HG03354 (cell line): ENCODE measurements at regions not wholly inside any gene's neighbourhood (a gene's known extent, or its start where the extent isn't known, plus 50 kb on each side); places are given as distances from the start of the nearest gene placed in this dataset.

Experiments
- ATAC-seq: cut with Tn5 transposase; IDR thresholded peaks from one replicate; pipeline ENCODE4 v1.9.1; 2021; ENCODE audit warnings: mild to moderate bottlenecking; ENCODE audit not compliant: unreplicated experiment, poor library complexity, severe bottlenecking

- no peak for ATAC-seq
Measured at GRCh38 chr18:73826098-73826497, 321.5 kb downstream of the FBXO15 start.

- no peak for ATAC-seq
Measured at GRCh38 chr18:73824671-73825070, 323.0 kb downstream of the FBXO15 start.

- no peak for ATAC-seq
Measured at GRCh38 chr18:73812423-73812822, 335.2 kb downstream of the FBXO15 start.

DNA sequence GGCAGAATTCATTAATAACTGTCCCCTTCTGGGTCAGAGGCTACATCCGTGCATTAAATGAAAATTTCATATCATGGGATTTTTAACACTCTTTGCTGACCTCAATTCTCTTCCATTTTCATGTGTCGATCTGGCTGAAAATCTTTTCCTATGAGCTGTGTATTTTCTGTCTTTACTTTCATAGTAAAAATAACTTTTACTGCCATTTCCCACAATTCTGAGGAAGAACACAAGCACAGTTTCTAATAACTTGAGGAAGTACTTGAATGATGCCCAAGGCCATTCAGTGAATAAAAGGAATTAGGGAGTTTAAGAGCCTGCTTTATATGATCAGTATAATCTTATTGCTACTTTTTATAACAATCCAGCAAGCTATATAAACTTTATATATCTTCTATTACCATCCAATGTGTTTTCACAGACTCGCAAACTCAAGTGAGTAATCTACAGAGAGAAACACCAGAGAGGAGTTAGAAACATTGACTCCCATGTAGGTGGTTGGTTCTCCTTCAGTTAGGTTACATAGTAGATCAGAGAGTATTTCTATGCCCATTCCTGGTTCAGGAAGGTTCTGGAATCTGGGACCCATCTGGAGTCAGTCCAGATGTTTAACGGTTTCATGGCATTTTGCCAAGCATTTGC, 340.0 kb downstream of the FBXO15 start:
- no peak for ATAC-seq

DNA sequence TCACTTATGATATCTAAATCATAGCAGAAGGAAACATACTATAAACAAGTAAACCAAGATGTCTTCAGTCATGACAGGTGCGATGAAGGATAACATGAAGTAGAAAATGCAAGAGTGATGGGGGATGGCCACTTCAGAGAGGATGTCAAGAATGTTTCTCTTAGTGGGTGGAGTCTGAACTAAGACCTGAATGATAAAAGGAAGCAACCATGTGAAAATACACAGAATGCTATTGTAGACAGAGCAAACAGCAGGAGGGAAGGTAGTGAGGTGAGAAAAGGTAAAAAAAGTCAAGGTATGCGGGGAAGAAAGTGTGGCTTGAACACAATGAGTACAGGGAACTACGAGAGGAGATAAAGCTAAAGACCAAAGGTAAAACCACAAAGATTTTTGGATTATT, 341.6 kb downstream of the FBXO15 start:
- no peak for ATAC-seq

DNA sequence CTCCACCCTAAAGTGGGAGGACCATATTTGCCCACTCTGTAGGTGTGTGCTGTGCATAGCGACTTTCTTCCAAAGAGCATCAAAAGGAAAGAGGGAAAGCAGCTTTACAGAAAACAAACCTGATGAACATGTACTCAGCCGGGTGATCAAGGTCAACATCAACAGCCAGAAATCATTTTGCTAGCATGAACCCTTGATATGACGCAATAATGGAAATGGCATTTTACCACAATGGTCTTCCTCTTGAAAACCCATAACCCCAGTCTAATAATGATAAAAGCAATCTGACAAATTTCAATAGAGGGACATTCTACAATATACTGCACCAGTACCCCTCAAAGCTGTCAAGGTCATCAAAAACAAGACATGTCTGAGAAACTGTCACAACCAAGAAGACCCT, 350.2 kb downstream of the FBXO15 start:
- no peak for ATAC-seq

- no peak for ATAC-seq
Measured at GRCh38 chr18:73793386-73793785, 354.2 kb downstream of the FBXO15 start.

- ATAC-seq: no peak
Measured at GRCh38 chr18:73791081-73791480, 356.6 kb downstream of the FBXO15 start.

DNA sequence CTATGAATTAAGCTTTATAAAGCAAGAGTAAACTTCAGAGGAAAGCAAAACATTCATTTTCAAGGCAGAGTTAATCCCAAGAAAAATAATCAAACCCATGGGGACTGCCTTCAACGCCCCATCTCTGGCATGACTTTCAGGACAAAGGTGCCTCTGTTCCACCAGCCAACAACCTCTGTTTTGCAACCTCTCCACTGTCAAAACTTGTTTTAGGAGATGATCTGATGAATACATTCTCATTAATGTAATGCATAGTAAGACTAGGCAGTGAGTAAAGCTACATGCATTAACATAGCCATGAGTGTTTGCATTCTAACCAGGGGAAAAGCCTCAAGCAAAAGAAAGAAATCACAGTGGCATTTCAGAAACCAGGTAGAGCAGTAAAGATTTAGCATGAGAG, 357.0 kb downstream of the FBXO15 start:
- ATAC-seq: no peak

GRCh38 chr18:73787316-73787715, 360.3 kb downstream of the FBXO15 start:
- ATAC-seq: no peak

DNA sequence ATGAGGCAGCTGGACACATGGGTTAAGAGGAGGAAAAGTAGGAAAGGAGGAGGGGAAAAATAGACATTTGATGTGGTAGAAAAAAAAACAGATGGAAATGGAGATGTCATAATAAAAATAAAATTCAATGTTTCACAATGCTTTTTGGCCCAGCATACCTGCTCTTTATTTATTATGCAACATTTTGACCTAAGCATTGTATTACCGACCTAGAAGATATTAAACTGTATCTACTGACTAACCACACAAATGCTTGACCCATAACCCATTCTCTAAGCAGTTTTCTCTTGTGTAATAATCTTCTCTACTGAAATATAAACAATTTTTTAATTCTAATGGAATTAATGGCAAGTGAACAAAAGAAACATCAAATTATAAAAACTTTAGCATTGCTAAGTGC, 362.3 kb downstream of the FBXO15 start:
- no peak for ATAC-seq

GRCh38 chr18:73784853-73785252, 362.8 kb downstream of the FBXO15 start:
- ATAC-seq: no peak

DNA sequence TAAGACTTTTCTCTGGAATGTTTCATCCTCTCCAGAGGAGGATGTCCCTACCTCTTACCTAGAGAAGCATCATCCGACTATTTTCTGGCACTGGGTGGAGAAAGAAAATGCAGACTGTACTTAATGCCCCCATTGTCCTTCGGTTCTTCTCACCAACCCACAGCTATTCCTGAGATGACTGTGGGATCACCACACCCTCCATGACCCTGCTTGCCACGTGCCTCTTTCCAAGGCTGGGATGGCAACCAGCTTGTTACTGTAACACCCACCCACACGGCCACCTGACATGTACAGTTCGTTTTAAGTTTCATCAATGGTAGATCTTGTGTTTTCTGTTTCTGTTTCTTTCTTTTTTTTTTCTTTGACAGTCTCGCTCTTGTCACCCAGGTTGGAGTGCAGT, 365.2 kb downstream of the FBXO15 start:
- ATAC-seq: no peak

DNA sequence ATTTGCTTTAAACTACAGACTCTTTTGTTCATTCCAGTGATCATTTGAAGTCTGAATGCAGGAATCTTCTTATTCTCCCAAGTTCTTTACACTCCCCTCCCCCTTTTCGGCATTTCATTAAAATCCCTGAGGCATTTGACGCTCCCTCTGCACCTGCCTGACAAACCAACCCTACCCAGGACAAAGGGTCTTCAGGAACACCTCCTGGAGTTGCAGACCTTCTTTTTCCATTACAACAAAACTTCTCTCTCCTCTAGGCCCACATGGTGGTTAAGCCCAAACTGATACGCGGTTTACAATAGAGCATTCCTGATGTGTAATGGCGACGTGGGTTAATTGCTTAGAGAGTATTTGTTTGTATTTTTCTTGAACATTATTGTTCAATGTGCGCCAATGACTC, 367.4 kb downstream of the FBXO15 start:
- ATAC-seq: no peak

- ATAC-seq: no peak
Measured at GRCh38 chr18:73778032-73778359, 369.6 kb downstream of the FBXO15 start.

DNA sequence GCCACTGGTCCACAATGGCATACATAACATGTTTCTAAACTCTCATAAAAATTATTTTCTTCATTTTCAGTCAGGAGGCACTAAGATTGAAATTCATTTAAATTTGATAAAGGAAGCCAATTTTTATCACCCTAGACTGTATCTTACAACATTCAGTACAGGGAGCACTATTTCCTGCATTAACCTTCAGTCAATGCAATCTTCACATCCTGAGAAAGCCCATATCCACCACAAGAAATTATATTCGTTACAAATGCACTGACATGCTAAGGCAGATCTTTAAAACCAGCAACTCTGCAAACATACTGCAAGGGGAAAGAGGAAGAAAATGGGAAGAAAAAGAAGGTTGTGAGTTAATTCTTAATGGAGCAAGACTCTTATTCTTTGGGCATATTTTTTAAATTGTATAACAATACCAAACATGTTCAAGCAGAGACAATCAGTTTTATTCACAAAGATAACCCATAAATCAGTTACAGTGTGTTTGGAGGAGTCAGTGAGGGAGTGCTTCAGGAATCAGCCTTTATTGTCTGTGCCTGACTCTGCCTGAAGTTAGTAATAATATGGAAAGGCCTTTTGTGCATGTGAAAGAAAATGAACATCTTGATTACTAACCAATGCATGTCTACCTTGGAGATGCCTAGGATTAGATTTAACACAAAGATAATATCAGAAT, 370.1 kb downstream of the FBXO15 start:
- no peak for ATAC-seq

GRCh38 chr18:73774811-73775509, 372.7 kb downstream of the FBXO15 start:
- ATAC-seq: no peak

GRCh38 chr18:73768043-73768442, 379.6 kb downstream of the FBXO15 start:
- ATAC-seq: no peak

- ATAC-seq: no peak
Measured at GRCh38 chr18:73766910-73767515, 380.6 kb downstream of the FBXO15 start.

DNA sequence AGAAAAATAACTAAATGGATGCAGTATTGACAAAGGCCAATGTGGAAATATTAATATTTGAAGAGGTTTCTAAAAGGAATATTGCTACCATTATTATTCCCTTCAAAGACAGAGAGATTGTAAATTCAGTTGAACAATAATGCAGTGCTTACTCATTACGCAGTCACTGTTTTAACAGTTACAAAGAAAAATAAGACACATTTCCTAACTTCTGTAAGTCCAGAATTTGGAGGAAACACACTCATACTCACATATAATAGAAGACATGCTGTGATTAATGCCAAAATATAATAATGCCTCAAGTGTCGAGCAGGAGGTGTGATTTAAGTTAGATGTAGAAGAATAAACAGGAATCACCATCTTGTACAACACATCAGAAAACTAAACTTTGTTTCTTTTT, 389.2 kb downstream of the FBXO15 start:
- ATAC-seq: no peak
